Neural progenitor cell (in vitro differentiated cells): ENCODE measurements at regions not wholly inside any gene's neighbourhood (a gene's known extent, or its start where the extent isn't known, plus 50 kb on each side); places are given as distances from the start of the nearest gene placed in this dataset.
A peak's percentile ranks its signal among the peaks of the same experiment; 100 is the strongest.

ENCODE experiments used
- DNase-seq: peaks from one replicate; pipeline ENCODE4 v3.0.0-alpha.2; 2016; ENCODE audit warnings: low spot score
- H2AFZ ChIP-seq: fragments of 200-600 bp; sonication (generic); replicated peaks from 2 replicates; pipeline ENCODE4 v1.6.1; 2016; ENCODE audit warnings: antibody characterized with exemption
- H3F3A ChIP-seq: fragments of 200-600 bp; sonication (generic); 2 replicates; pipeline ENCODE4 v1.6.1; 2016; ENCODE audit warnings: antibody characterized with exemption, low read depth
- H3K27ac ChIP-seq: fragments of 200-600 bp; sonication (generic); 2 replicates; pipeline ENCODE4 v1.5.1; 2016; ENCODE audit warnings: mild to moderate bottlenecking
- H3K27me3 ChIP-seq: fragments of 200-600 bp; sonication (generic); 2 replicates; pipeline ENCODE4 v1.6.1; 2016; ENCODE audit warnings: mild to moderate bottlenecking, moderate library complexity
- H3K36me3 ChIP-seq: fragments of 200-600 bp; sonication (generic); 2 replicates; pipeline ENCODE4 v1.5.1; 2016
- H3K4me1 ChIP-seq: fragments of 200-600 bp; sonication (generic); 2 replicates; pipeline ENCODE4 v1.6.1; 2016; ENCODE audit warnings: mixed run types
- H3K4me2 ChIP-seq: fragments of 200-600 bp; sonication (generic); 2 replicates; pipeline ENCODE4 v1.6.1; 2016
- H3K4me3 ChIP-seq: fragments of 200-600 bp; sonication (generic); 2 replicates; pipeline ENCODE4 v1.5.1; 2016
- H3K79me2 ChIP-seq: fragments of 200-600 bp; sonication (generic); 2 replicates; pipeline ENCODE4 v1.6.1; 2016; ENCODE audit warnings: low read depth
- H3K9ac ChIP-seq: fragments of 200-600 bp; sonication (generic); 2 replicates; pipeline ENCODE4 v1.6.1; 2016
- H3K9me3 ChIP-seq: fragments of 200-600 bp; sonication (generic); 2 replicates; pipeline ENCODE4 v1.5.1; 2016; ENCODE audit warnings: low read depth
- H4K20me1 ChIP-seq: fragments of 200-600 bp; sonication (generic); 2 replicates; pipeline ENCODE4 v1.6.1; 2016; ENCODE audit warnings: low read depth
- H3K27ac Mint-ChIP-seq: 3 replicates; pipeline ENCODE4 v1.8.0; 2021; ENCODE audit warnings: mixed read lengths
- H3K27me3 Mint-ChIP-seq: 2 replicates; pipeline ENCODE4 v1.8.0; 2022; ENCODE audit warnings: low read depth, mild to moderate bottlenecking, inconsistent platforms, moderate library complexity, mixed read lengths; ENCODE audit not compliant: insufficient read depth
- H3K36me3 Mint-ChIP-seq: 3 replicates; pipeline ENCODE4 v1.8.0; 2021; ENCODE audit warnings: mixed read lengths
- H3K4me1 Mint-ChIP-seq: 3 replicates; pipeline ENCODE4 v1.8.0; 2021; ENCODE audit warnings: mixed read lengths
- H3K4me3 Mint-ChIP-seq: 3 replicates; pipeline ENCODE4 v1.8.0; 2021; ENCODE audit warnings: mild to moderate bottlenecking, moderate library complexity, mixed read lengths
- H3K9me3 Mint-ChIP-seq: 3 replicates; pipeline ENCODE4 v1.8.0; 2020; ENCODE audit warnings: mixed read lengths
- CTCF ChIP-seq: fragments of 200-600 bp; sonication (generic); IDR thresholded peaks from 2 replicates; pipeline ENCODE4 v1.5.1; 2017; ENCODE audit warnings: antibody characterized with exemption, mild to moderate bottlenecking
- EZH2 ChIP-seq: fragments of 200-600 bp; sonication (generic); IDR thresholded peaks from 2 replicates; pipeline ENCODE4 v1.6.1; 2017; ENCODE audit warnings: antibody characterized with exemption, mild to moderate bottlenecking, moderate library complexity
- EZH2phosphoT487 ChIP-seq: fragments of 200-600 bp; sonication (generic); IDR thresholded peaks from 2 replicates; pipeline ENCODE4 v1.6.1; 2017; ENCODE audit warnings: antibody characterized with exemption

DNA sequence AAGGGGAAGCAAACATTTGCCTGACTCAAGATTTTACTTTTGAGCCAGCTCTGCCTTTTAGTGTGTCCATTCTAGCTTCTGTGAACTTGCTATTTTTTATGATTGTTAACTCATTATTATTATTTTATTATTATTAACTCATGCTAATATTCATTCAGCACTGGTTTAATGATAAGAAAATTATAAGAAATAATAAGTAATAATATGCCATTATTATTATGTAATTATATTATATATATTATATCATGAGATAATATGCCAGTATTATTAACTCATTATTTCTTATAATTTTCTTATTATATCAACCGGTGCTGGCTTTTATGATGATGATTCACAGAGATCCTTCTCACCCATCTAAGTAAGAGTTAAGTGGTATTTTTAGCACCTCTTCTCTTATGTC lies 79.3 kb upstream of the NPVF start:
- no peaks in the 10 kb centered on the region for H3K9me3 ChIP-seq
- peaks cover 3% of the 10 kb centered on the region for H3K27me3 Mint-ChIP-seq
- DNase-seq = no peak
- peaks cover 41% of the 10 kb centered on the region for H3K4me1 Mint-ChIP-seq
- H3K27me3 ChIP-seq = no peaks in the 10 kb centered on the region
- peaks cover 1% of the 10 kb centered on the region for H3K36me3 Mint-ChIP-seq
- no peaks in the 10 kb centered on the region for H3K79me2 ChIP-seq
- H3K9ac ChIP-seq = no peak overlapping the region
- H3K9me3 Mint-ChIP-seq = peaks cover 20% of the 10 kb centered on the region
- no peak overlapping the region for H3K4me3 ChIP-seq
- TF ChIP-seq EZH2 (no peak), EZH2phosphoT487 (no peak), CTCF (no peak)
- H3K36me3 ChIP-seq = no peaks in the 10 kb centered on the region
- peaks cover 8% of the 10 kb centered on the region for H3K4me1 ChIP-seq
- H4K20me1 ChIP-seq = no peaks in the 10 kb centered on the region
- H3K4me3 Mint-ChIP-seq = no peak overlapping the region
- no peak overlapping the region for H2AFZ ChIP-seq
- no peak overlapping the region for H3K4me2 ChIP-seq
- H3K27ac Mint-ChIP-seq = peak overlapping the region; percentile 93
- no peaks in the 10 kb centered on the region for H3F3A ChIP-seq
- no peak overlapping the region for H3K27ac ChIP-seq

- H3K9me3 ChIP-seq = no peaks in the 10 kb centered on the region
- H3K36me3 ChIP-seq = no peaks in the 10 kb centered on the region
- H3K9ac ChIP-seq = no peak overlapping the region
- no peak overlapping the region for H3K4me3 ChIP-seq
- no peak overlapping the region for H3K27ac ChIP-seq
- Mint-ChIP-seq H3K27me3 (peaks cover 3% of the 10 kb centered on the region), H3K27ac (peak overlapping the region; percentile 93), H3K9me3 (peaks cover 21% of the 10 kb centered on the region), H3K4me1 (peaks cover 36% of the 10 kb centered on the region), H3K4me3 (no peak overlapping the region), H3K36me3 (peaks cover 1% of the 10 kb centered on the region)
- no peak for TF ChIP-seq CTCF
- no peak for TF ChIP-seq EZH2phosphoT487
- no peak for TF ChIP-seq EZH2
- H3F3A ChIP-seq = no peaks in the 10 kb centered on the region
- peaks cover 8% of the 10 kb centered on the region for H3K4me1 ChIP-seq
- no peaks in the 10 kb centered on the region for H3K27me3 ChIP-seq
- H4K20me1 ChIP-seq = no peaks in the 10 kb centered on the region
- DNase-seq = no peak
- H3K4me2 ChIP-seq = no peak overlapping the region
- H2AFZ ChIP-seq = no peak overlapping the region
- no peaks in the 10 kb centered on the region for H3K79me2 ChIP-seq
These were observed 80.0 kb upstream of the NPVF start for GRCh38 chr7:25308246-25308645.

GRCh38 chr7:25308906-25309705 lies 80.8 kb upstream of the NPVF start:
- H3K27ac ChIP-seq = no peak overlapping the region
- H3F3A ChIP-seq = no peaks in the 10 kb centered on the region
- peak overlapping the region; percentile 0 for H3K4me2 ChIP-seq
- Mint-ChIP-seq H3K27me3 (peaks cover 3% of the 10 kb centered on the region), H3K4me1 (peaks cover 29% of the 10 kb centered on the region), H3K27ac (peak overlapping the region; percentile 93), H3K9me3 (peaks cover 24% of the 10 kb centered on the region), H3K36me3 (peaks cover 1% of the 10 kb centered on the region), H3K4me3 (no peak overlapping the region)
- H3K4me3 ChIP-seq = no peak overlapping the region
- H3K36me3 ChIP-seq = no peaks in the 10 kb centered on the region
- peaks cover 8% of the 10 kb centered on the region for H3K4me1 ChIP-seq
- no peak for TF ChIP-seq CTCF
- no peak for TF ChIP-seq EZH2phosphoT487
- DNase-seq = peak; percentile 5
- no peak overlapping the region for H3K9ac ChIP-seq
- no peak overlapping the region for H2AFZ ChIP-seq
- H4K20me1 ChIP-seq = no peaks in the 10 kb centered on the region
- no peaks in the 10 kb centered on the region for H3K79me2 ChIP-seq
- H3K9me3 ChIP-seq = no peaks in the 10 kb centered on the region
- H3K27me3 ChIP-seq = no peaks in the 10 kb centered on the region
